HG02623 (cell line): ENCODE measurements at regions not wholly inside any gene's neighbourhood (a gene's known extent, or its start where the extent isn't known, plus 50 kb on each side); places are given as distances from the start of the nearest gene placed in this dataset.

Experiments
- ATAC-seq: cut with Tn5 transposase; IDR thresholded peaks from one replicate; pipeline ENCODE4 v1.9.1; 2021; ENCODE audit warnings: moderate library complexity; ENCODE audit not compliant: unreplicated experiment

DNA sequence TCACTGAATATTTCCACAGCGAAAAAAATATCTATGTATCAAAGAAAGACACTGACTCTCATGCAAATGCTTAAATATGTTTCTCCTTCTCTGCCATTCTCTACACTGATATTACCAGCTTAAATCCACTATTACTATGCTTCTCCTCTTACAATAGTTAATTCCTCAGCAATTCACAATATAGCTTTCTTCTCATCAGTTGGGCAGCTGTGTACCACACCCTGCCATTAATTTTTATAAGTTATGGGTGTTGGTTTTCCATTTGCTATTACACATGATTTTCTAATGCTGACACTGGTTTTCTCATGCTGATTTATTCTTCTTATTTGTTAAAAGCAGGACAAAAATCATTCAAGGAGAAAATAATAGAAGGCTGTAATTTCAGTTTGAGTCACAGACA, 251.8 kb downstream of the TBX15 start:
- no peak for ATAC-seq

DNA sequence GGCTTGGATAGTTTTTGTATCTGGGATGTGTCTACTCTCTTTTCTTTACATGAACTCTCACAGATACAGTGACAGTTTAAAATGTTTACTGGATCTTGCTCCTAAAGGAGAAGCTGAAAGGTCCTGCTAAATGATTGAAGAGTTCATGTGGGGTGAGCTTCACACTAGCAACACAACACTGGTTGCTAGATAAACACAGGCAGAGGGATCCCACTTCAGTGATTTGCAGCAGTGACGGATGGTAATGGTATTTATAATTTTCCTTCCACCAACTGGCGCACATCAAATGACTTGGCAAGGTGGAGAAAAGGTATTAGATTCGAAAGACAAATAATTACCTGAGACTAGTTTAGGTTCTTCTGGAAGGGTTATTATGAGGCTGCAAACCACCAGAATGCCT, 270.2 kb downstream of the TBX15 start:
- ATAC-seq, result no peak

DNA sequence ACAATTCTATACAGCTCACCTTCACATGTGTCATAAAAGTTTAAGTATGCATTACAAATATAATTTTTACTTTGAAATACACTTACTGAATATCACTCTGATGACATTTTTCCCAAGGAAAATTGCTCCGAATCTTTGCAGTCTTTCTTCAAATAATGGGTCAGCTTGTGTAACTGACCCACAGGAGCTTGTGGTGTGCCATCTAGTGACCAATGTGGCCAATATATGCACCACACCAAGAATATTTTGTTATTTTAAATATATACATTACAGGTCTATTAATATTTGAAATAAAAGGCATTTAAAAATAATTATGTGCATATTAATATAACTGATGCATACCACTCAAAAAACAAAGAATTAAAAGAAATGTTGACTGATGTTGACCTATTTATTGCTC, 271.4 kb downstream of the TBX15 start:
- no peak for ATAC-seq

DNA sequence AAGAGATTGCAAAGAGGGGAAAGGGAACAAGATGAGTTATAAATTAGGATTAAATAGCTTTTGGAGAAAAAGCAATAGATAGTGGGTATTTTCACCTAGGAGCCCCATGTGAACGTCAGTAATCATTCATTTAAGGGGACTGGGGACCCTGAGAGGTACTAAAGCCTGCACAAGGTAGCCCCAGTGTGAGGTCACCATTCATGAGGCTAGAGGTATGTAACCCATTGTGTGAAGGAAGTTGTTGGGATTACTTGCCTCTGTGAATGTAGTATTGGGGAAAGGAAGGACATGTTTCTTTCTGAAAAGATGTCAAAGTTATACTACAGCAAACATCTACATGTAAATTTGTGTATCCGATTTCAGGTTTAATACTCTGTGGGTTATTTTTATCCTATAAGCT, 276.8 kb downstream of the TBX15 start:
- no peak for ATAC-seq

DNA sequence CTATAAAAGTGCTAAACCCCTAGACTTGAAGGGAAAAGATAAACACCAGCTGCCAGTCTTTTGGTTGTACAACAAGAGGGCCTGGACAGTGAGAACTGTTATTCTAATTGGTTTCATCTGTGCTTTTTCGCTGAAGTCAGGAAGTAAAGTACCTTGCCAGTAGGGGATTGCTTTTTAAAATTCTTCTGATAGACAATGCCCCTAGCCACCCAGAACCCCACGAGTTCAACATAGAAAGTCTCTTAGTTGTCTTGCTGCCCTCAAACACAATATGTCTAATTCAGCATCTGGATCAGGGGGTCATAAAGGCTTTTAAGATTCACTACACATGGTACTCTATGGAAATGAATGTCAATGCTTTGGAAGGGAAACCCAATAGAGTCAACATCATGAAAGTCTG, 289.2 kb downstream of the TBX15 start:
- ATAC-seq, result no peak

DNA sequence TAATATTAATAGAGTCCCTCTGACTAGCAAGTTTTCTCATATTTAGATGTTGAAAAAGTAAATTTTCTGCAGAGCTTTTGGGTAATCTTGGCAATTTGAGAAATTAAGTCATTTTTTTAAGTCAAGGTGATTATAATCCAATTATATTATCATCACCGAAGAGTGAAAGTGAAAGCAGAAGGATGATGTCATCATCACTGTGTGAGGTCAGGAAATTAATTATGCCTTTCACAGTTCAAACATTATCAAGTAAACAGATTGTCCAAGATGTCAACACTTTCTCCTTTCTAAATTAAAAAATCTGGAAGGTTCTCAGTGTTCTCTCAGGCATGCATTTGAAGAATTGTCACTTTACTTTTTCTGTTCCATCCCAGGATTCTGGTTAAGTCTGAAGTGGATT, 296.0 kb downstream of the TBX15 start:
- no peak for ATAC-seq

DNA sequence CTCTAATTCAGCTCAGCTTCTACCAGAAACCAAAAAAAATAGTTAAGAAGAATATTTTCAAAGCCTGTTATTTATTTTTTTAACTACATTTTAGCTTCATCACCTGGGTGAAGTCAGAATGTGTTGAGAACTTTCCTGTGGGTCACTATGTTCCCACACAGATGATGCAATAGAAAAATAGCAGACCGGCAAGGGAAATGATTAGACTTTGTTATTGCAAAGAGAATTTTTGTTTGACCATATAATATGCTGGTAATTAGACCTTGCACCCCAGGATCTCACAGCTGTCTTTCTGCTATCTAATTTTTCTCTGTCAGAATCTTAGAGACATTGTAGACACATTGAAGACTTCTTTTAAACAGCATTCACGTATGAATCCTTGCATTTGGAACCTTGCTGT, 299.3 kb downstream of the TBX15 start:
- no peak for ATAC-seq

DNA sequence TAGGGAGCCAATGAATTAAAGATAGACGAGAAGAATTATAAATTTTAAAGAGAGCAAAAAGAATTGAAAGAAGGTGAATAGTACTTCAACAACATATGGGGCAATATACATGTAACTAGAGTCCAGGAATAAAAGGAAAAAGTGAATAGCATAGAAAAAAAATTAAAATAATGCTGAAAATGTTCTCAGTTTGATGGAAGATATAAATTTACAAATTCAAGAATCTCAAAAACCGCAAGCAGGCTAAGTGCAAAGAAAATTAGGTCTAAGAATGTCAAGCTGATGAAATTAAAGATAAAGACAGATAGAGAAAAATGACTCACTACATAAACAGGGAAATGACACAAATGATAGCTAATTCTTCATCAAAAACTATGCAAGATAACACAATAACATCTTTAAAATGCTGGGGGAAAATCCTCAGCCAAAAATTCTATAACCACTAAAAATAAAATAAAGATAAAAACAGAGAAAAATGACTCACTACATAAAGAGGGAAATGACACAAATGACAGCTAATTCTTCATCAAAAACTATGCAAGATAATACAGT, 326.3 kb downstream of the TBX15 start:
- no peak for ATAC-seq

DNA sequence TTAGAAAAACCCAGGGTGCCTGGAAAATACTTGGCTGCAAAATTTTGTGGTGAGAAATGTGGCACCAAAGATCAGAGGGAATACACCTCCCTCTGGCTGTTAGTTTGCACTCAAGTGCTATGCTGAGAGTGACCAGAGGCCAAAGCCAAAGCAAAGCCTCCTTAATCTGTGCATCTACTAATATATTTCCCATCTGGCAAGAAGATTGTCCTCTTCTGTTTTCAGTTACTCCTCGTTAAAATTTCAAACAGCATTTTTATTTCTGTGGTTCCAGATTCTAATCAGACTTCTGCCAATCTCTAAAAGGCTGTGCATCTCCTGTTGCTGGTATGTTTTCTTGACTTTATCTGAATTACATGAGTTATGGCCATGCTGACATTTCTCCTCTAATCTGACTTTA, 327.4 kb downstream of the TBX15 start:
- no peak for ATAC-seq

DNA sequence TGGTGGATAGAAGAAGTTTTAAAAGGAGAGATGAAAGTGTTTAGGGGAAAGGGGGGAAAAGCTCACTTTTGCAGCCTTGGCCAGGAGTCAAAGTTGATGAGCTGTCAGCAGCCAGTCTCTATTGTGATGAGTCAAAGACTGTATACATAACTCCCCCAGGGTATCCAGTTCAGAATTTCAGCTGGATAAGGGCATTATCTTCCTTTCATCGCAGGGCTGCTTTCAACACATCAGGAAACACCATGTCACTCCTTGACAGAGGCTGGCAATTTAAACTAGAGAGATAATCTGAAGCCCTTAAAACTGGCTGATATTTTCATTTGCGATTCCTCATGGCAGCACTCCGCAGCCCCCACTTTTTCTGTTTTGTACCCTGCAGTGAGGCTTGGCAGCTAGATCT, 328.5 kb downstream of the TBX15 start:
- ATAC-seq, result no peak

DNA sequence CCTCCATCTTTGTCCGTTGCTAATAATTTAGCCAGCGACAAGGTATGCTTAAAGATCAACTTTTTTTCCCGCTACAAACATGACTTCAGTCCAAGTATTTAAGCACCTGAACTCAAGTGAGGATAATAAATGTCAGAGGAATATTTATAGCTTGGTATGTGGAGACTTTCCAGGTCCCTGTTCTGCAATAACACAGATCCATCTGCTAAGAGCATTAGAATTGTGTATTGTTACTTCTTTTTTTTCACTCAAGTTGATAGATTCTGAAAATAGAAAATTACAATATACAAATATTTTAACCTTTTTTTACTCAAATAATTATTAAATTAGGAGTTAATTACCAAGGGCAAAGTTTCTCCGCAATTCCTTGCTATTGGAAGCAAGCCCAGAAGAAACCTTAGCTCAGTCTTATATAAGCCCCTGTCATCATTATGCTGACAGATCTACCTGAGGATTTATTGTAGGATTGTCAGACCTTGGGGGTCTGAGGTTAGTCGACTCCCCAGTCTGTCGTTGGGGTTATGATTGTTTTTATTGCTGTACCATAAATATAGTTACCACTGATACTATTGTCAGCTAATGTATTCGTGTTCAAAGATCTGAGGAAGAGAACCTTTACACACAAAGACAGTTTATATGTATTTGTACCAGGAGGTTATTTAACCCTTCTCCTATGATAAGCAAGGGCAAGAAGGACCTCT, 337.9 kb downstream of the TBX15 start:
- no peak for ATAC-seq

DNA sequence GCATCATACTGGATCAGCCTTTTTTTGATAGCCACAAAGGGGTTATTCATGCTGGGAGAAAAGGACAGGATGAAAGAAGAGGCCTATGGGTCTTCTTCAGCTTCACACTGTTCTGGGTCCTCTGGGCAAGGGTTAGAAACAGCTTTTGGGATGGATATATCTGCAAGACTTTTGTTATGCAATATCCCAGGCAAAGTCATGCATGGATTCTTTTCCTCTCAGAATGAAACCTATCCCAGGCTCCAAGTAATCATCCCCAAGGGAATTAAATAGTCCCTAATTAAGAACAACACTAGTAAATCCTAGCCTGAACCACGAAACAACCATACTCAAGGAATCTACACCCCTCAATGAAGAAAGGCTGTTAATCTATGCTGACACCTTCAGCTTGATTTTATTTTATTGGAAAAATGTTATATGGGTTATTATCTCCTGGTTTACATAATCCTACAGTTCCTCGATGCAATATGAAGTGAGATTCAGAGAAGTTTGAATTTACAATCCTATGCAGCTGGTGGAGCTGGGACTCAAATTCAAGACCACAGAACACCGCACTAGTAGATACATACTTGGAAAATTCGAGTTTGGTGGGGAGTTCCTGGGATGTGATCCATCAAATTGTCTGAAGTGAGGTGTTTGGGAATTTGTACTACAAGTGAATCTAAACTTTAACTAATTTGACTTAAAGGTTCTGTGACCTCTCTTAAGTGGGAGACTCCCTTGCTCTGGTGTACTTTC, 338.6 kb downstream of the TBX15 start:
- ATAC-seq, result no peak

DNA sequence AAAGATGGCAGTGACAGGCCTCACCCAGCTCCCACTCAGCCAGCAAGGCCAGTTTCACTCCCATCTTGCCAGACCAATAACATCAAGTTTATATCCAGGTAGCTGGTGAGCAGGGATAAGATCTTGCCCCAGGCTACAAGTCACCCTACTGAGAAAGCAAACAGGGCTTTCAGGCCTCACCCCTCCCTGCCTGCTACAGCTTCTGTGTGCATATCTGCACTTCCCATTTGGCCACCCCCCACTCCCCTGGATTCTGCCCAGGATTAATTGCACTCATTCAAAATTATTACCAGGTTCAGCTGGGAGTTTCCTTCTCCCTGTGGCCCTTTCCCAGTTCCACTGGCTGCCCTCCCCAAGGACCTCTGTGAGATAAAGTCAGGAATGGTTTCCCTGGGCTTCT, 352.1 kb downstream of the TBX15 start:
- ATAC-seq, result no peak

DNA sequence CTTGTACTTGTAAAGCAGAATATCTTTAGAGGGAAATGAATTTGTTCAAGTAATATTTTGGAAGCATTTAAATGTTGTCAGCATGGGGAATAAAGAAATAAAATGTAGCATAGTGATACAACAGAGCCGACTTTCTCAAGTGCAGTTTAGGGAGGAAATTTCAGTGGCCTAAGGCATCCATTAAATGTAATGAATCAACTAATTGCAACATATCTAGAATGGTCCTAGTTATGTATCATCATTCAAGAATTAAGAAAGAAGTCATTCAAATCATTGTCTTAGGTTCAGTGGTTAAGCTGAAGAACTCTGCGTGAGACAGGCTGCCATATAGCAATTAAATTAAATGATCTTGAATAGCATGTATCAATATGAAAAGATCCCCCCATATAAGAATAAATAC, 360.7 kb downstream of the TBX15 start:
- ATAC-seq, result no peak

DNA sequence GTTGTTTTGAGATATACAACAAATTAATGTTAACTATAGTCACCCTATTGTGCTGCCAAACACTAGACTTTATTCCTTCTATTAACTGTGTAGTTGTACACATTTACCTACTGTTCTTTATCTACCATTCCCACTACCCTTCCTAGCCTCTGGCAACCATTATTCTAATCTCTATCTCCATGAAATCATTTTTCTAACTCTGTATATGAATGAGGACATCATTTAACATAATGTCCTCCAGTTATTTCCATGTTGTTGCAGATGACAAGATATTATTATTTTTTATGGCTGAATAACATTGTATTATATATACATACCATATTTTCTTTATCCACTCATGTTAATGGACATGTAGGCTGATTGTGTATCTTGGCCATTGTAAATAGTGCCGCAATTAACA, 366.3 kb downstream of the TBX15 start:
- ATAC-seq, result no peak

DNA sequence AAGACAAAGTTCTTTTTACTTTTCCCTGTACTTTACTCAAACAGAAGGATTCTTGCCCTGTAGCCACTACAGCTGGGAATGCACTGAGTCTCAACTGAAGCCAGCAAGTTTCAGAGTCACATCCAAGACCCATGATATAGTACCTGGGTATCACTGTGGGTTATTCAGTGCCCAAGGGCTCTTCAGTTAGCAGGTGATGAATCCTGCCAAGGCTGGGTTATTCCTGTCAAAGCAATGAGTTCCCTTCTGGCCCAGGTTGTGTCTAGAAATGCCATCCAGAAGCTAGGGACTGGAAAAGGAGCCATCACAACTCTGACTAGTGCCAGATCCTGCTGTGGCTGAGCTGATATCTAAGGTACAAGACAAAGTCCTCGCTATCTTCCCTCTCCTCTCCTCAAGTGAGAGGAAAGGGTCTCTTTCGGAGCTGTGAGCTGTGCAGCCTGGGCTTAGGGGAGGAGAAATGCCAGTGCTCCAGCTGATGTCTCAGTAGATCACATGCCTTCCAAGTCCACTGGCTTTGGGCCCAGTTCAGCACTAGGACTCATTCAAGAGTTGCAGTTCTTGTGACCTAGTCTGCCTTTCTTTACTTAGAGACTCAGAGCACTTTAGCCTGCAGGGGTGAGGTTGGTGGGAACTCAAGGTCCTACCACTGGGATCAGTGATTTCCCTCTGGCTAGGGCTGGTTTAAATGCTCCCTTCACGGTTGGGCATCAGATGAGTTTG, 369.4 kb downstream of the TBX15 start:
- no peak for ATAC-seq

DNA sequence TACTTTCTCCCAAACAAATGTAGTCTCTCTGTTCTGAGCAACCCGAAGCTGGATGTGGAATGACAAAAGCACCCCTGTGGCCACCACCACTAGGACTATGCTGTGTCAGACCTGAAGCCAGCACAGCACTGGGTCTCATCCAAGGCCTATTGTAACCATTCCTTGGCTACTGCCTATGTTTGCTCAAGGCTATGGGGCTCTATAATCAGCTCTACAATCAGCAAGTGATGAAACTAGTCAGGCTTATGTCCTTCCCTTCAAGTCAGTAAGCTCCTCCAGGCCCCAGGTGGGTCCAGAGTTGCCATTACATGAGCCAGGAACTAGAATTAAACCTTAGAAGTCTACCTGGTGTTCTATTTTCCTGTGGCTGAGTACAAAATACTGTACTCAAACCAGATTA, 370.2 kb downstream of the TBX15 start:
- ATAC-seq, result no peak

DNA sequence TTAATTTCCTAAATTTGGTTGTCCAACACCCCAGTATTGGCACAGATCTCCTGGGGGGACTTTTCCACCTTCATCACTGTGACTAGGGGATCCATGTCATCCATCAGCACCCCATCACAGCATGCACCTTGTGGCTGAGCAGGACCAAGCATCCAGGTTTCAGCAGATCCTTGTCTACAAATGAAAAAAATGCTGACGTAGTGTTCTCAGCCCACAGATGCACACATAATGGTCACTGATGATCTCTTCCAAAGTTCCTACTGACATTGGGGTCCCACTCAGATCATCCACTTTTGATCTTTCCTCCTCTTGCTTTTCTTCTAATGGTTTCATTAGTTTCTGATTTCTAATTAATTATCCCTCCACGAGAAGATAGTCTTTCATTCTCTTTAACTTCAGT, 373.1 kb downstream of the TBX15 start:
- ATAC-seq, result no peak

DNA sequence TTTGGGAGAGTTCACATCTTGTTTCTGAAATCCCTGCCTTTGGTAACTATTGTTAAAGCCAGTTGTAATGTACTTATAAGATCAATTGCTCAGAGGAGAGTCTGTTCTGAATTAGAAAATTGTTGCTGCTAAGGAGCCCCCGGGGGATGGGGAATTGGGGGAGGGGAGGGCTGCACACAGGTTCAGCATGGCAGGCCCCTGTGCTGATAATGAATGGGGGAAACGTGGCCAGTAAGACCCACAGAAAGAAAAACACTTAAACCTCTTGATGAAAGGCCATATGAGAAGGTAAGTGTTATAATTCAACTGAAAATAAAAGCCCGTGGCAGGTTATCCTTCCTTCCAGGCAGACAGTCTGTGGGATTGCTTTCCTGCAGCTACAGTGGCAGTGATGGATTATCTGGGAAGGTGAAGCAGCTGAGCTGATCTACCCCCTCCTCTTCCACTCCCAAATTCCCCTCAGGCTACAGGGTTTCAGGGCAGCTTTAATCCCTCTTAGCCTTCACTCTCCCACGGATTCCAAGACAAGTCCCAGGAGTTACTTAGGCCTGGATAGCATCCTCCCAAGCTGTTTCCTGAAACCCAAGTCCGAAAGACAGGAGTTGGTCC, 398.8 kb downstream of the TBX15 start:
- ATAC-seq, result no peak

DNA sequence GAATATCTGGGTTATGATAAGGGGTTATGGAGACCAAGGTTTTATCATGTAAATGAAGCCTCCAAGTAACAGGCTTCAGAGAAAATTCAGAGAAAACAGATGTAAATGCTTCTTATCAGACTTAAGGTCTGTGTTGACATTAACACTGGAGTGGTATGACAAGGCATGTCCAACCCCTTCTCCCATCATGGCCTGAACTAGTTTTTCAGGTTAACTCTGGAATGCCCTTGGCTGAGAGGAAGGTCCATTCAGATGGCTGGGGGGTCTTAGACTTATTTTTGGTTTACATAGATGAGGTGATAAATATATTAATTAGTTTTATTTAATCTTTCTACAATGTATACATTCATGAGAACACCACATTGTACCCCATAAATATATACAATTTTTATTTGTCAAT, 399.6 kb downstream of the TBX15 start:
- no peak for ATAC-seq

DNA sequence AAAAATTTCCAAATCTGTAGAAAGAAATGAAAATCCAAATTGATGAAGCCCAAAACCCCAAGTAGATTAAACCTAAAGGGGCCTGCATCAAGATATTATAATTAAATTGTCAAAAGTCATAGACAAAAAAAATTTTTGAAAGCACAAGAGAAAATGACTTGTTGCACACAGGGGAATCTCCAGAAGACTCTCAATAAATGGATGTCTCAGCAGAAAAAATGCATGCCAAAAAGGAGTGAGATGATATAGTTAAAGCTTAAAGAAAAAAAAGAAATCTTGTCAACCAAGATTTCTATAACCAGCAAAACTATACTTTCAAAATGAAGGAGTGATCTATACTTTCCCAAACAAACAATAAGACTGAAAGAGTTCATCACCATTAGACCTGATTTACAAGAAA, 393.2 kb upstream of the SPAG17 start:
- ATAC-seq, result no peak
